CMK (cell line): ENCODE measurements at regions not wholly inside any gene's neighbourhood (a gene's known extent, or its start where the extent isn't known, plus 50 kb on each side); places are given as distances from the start of the nearest gene placed in this dataset.
"Not testable (repeated sequence)": the region's sequence is repeated elsewhere in the genome, so short reads cannot be mapped to it uniquely, and the experiment has no call there.

Experiments used
- DNase-seq: peaks from one replicate; pipeline ENCODE4 v3.0.0-alpha.2; 2010; ENCODE audit warnings: low read depth

DNA sequence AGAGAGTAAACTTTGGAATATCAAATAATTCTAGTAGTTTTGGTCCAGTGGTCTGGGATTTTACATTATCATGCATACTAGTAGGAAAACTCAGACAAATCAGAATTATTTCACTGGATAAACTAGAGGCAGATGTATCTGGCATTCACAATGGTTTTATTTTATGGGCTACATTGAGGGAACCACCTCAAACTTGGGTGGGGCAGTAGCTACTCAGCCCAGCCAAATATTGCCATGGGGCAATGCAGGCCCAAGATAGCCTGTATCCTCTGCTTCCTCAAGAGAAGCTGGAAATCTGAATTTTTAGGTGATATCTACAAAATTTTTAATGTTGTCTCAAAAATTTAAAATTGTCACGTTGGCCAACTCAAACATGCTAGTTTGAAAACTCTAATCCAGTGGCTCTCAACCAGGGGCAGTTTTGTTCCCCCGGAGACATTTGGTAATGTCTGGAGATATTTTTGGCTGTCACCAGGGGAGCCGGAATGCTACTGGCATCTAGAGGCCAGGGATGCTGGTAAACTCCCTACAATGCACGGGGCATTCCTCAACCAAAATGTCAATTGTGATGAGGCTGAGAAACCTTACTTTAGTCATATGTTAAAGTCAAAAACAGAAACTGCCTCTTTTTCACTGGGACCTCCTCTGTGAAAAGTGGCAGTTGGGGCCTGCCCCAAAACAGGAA is 172.8 kb upstream of the SPRED2 start:
- no peak for DNase-seq

DNA sequence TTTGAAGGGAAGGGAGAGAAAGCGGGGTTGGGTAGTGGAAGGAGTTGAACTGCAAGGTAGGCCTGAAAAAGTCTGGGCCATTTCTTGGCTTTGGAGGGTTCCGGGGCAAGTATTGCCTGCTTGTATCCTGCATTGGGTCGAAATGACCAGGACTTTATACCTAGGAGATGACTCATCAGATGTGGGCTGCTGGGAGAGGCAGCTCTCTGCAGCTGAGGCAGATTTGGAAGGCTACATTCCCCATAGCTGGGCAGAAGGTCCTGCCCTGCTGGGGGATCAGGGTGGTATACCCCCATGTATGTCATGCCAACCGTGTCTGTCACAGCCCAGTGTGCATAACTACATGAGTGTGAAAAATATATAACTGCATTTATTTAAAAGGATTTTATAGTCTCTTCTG is 171.8 kb upstream of the SPRED2 start:
- DNase-seq = no peak

DNA sequence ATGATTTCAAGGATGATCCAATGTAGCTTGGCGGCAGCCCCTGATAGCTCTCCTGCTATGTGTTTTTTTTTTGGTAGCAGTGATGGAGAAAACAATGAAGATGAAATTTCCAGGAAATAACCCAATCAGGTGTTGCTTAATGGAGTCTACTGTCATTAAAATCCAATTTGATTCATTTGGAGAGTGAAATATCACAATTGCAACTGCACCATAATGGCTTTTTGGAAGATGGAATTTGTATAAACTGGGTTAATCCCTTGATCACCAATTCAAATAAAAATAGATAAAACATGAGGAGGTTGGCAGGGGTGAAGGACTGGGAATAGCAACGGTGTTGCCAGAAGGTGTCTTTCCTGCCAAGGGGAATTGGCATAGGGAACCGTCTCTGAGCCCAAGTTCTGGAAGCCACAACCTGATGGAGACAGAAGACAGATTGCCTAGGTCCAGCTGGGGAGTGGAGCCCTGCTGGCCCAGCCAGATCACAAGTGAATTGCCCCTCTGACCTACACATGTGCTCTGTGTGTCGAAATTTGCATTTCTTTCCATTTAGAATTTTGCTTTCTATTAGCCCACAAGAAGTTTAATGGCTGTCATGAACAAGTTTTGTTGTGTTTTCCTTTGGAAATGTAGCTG is 170.3 kb upstream of the SPRED2 start:
- no peak for DNase-seq

GRCh38 chr2:65600871-65601270 is 168.5 kb upstream of the SPRED2 start:
- not testable (repeated sequence) for DNase-seq

DNA sequence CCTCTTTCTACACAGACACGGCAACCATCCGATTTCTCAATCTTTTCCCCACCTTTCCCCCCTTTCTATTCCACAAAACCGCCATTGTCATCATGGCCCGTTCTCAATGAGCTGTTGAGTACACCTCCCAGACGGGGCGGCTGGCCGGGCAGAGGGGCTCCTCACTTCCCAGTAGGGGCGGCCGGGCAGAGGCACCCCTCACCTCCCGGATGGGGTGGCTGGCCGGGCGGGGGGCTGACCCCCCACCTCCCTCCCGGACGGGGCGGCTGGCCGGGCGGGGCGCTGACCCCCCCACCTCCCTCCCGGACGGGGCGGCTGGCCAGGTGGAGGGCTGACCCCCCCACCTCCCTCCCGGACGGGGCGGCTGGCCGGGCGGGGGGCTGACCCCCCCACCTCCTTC is 168.0 kb upstream of the SPRED2 start:
- DNase-seq = not testable (repeated sequence)

DNA sequence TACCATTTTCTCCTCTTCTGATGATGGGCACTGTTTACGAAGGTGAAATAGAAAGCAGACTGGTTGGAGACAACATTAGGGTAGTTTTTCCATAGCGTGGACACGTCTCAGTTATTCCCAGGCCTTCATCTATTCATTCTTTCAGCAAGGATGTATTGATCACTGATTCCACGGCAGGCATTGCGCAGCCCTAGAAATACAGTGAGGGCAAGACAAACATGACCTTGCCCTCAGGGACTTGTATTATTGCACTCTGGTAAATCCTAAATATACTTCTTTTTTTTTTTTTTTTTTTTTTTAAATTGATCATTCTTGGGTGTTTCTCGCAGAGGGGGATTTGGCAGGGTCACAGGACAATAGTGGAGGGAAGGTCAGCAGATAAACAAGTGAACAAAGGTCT is 167.3 kb upstream of the SPRED2 start:
- DNase-seq = no peak

GRCh38 chr2:65598996-65599395 is 166.6 kb upstream of the SPRED2 start:
- no peak for DNase-seq

DNA sequence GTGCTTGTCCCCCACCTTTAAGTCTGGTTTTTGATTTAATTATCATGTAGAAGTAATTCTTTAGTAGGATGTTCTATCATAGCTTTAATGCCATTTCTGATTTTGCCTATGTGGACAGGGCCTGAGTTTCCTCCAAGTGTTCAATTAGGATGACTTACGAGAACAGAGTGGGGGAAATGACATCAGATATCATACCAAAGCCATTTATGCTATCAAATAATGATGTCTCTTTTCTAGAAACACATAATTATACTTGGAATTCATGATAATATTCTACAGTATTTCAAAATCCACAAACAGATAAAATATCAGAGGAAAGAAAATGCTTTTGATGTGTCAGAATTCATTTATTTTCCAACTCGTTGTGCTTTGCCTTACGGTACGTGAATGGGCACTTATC is 165.9 kb upstream of the SPRED2 start:
- no peak for DNase-seq

DNA sequence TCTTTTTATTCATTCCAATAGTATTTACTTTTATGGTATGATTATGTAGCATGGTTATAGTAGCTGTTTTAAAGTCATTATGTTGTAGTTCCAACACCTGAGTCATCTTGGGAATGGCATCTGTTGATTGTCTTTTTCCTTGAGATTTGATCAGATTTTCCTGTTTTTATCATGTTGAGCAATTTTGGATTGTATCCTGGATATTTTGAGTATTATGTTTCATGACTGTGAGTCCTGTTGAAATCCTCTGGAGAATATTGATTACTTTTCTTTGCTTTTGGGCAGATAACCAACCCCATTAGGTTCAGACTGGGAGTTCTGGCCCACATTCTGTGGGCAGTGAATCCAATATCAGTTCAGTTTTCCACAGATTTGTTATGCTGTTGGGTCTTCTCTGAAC is 163.2 kb upstream of the SPRED2 start:
- no peak for DNase-seq

DNA sequence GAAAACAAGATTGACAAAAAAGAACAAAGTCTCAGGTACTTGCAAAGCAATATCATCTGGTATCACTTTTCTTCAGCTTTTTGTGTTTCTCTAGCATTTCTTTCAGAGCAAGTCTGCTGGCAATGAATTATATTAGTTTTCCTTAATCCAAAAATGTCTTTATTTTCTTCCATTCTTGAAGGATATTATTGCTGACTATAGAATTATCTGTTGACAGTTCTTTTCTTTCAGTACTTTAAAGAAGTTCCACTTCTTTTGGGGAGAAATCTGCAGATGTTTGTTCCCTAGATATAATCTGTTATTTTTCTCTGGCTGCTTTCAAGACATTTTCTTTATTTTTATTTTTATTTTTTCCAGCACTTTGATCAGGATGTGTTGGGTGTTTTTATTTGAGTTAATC is 161.8 kb upstream of the SPRED2 start:
- DNase-seq = no peak

GRCh38 chr2:65589667-65590066 is 157.3 kb upstream of the SPRED2 start:
- DNase-seq = no peak

GRCh38 chr2:65587779-65588178 is 155.4 kb upstream of the SPRED2 start:
- DNase-seq = no peak

- DNase-seq = no peak
These were observed 154.1 kb upstream of the SPRED2 start for GRCh38 chr2:65586516-65586915.

- DNase-seq = no peak
These were observed 150.7 kb upstream of the SPRED2 start for GRCh38 chr2:65583061-65583460.

DNA sequence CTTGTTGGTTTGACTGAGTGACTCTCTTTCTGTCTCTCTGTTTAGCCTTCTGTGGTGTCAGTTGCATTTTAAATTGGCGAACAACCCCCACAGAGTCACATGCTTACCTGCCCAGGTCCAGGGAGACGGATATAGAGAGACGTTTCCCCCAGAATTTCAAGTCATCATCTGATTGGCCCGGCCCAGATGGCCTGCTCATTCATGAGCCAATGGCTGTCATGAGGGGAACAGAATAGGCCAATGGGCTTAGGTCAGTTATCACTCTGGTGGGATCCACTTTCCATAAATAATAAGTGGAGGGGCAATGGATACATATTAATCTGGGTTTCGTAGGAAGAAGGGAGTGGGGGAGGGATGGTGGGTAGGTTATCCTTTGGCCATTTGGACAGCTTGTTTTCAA is 150.0 kb upstream of the SPRED2 start:
- DNase-seq = no peak

- DNase-seq = no peak
These were observed 148.4 kb upstream of the SPRED2 start for GRCh38 chr2:65580824-65581223.

DNA sequence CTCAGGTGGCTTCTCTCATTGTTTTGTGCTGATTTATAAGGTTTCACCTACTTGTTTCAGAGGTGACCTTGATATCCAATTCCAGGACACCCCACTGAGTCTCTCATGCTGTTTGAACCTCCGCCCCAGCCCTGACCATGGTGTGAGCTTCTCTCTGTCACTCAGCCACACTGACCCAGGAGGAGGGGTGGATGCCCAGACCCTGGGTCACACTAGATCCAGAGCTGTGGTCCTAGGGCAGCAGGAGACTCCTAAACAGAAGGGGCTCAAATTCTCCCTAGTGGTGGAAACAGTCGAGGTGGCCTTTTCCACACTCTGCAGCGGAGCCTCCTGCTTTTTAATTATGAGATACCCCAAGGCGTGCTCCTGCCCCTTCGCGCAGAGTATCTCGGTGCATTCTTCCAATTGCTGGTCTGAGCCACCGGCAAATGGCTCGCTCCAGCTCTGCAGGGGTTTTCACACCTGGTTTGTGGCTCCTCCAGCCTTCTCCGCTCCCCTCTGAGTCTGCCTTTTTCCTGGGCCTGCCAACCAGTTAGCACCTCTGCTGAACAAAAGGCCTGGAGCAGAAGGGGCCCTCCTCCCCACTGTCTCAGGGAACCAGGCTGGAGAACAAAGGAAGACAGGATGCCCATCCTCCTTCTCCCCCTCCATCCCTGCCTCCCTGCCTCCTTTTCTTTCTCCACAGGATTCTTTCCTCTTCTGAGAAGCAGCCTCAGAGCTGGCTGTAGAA is 147.3 kb upstream of the SPRED2 start:
- DNase-seq = no peak

- no peak for DNase-seq
These were observed 145.3 kb upstream of the SPRED2 start for GRCh38 chr2:65577654-65578053.

- DNase-seq = no peak
These were observed 144.6 kb upstream of the SPRED2 start for GRCh38 chr2:65576861-65577601.

DNA sequence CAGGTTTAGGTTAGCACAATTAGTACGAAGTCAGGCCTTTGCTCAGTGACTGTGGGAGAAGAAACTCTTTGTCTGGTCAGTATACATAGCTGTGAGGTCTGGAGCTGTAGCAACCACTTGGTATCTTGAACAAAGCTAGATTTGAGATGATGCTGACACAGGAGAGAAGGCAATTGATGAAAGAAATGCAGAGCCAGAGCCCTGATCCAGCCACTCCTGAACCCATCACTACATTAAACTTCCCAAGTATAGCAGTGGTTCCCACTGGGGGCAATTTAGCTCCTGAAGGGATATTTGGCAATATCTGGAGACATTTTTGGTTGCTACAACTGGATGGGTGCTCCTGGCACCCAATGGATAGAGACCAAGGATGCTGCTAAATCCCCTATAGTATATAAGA is 143.9 kb upstream of the SPRED2 start:
- DNase-seq = no peak

GRCh38 chr2:65574993-65575392 is 142.6 kb upstream of the SPRED2 start:
- no peak for DNase-seq

DNA sequence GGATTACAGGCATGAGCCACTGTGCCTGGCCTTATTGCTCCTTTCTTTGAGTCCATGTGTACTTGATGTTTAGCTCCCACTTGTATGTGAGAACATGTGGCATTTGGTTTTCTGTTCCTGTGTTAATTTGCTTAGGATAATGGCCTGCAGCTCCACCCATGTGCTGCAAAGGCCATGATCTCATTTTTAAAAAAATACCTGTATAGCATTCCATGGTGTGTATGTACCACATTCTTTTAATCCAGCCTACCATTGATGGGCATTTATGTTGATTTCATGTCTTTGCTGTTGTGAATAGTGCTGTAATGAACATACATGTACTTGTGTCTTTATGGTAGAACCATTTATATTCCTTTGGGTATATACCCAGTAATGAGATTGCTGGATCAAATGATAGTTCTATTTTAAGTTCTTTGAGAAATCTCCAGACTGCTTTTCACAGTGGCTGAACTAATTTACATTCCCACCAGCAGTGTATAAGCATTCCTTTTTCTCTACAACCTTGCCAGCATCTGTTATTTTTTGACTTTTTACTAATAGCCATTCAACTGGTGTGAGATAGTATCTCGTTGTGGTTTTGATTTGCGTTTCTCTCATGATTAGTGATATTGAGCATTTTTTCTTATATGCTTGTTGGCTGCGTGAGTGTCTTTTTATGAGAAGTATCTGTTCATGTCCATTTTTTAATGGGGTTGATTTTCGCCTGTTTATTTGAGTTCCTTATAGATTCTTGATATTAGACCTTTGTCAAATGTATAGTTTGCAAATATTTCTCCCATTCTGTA is 136.4 kb upstream of the SPRED2 start:
- not testable (repeated sequence) for DNase-seq
